Spleen (tissue), 11 donors: ENCODE measurements at regions not wholly inside any gene's neighbourhood (a gene's known extent, or its start where the extent isn't known, plus 50 kb on each side); places are given as distances from the start of the nearest gene placed in this dataset.

ENCODE experiments used
- DNase-seq: peaks from one replicate; pipeline ENCODE4 v3.0.0-alpha.2; 2020
- H3K27ac ChIP-seq, 8 donors: fragments of 200-600 bp; sonication (generic) in 7 of 8; 1 replicate in 4 of 8; 2 replicates in 4 of 8; pipeline versions ENCODE4 v1.5.0 to v1.8.0; 2016 to 2021; ENCODE audit warnings: inconsistent platforms in 4 of 8, mild to moderate bottlenecking in 4 of 8, moderate library complexity in 1 of 8
- H3K27me3 ChIP-seq, 7 donors: fragments of 200-600 bp; sonication (generic) in 6 of 7; replicated peaks in 1 of 7; 1 replicate in 4 of 7; 2 replicates in 3 of 7; pipeline versions ENCODE4 v1.5.0 to v1.8.0; 2016 to 2021; ENCODE audit warnings: inconsistent platforms in 3 of 7, mild to moderate bottlenecking in 1 of 7
- H3K36me3 ChIP-seq, 6 donors: fragments of 200-600 bp; sonication (generic) in 5 of 6; 1 replicate in 4 of 6; 2 replicates in 2 of 6; pipeline versions ENCODE4 v1.5.0 to v1.8.0; 2016 to 2021; ENCODE audit warnings: inconsistent platforms in 2 of 6
- H3K4me1 ChIP-seq, 6 donors: fragments of 200-600 bp; sonication (generic) in 5 of 6; 1 replicate in 3 of 6; 2 replicates in 3 of 6; pipeline versions ENCODE4 v1.5.0 to v1.8.0; 2016 to 2021; ENCODE audit warnings: inconsistent platforms in 3 of 6
- H3K4me3 ChIP-seq, 8 donors: fragments of 200-600 bp; sonication (generic) in 7 of 8; 1 replicate in 4 of 8; 2 replicates in 4 of 8; pipeline versions ENCODE4 v1.5.0 to v1.8.0; 2016 to 2021; ENCODE audit warnings: inconsistent platforms in 4 of 8, mild to moderate bottlenecking in 4 of 8, moderate library complexity in 2 of 8
- H3K9me3 ChIP-seq, 8 donors: fragments of 200-600 bp; sonication (generic) in 7 of 8; 1 replicate in 4 of 8; 2 replicates in 4 of 8; pipeline versions ENCODE4 v1.5.0 to v1.8.0; 2016 to 2021; ENCODE audit warnings: inconsistent platforms in 4 of 8
- POLR2A ChIP-seq, 3 donors: fragments of 450-650 bp; IDR thresholded peaks; one replicate each; pipeline ENCODE4 v1.5.1; 2017; ENCODE audit warnings: antibody characterized with exemption in 3 of 3, mild to moderate bottlenecking in 1 of 3
- POLR2AphosphoS5 ChIP-seq, 3 donors: sonication (generic); formaldehyde crosslinking; IDR thresholded peaks; one replicate each; pipeline ENCODE4 v1.5.1; 2017; ENCODE audit warnings: antibody characterized with exemption in 3 of 3
- WGBS, 5 donors: extraction: QIAGEN DNeasy Blood & Tissue Kit in 3 of 5; methylation state at CpG; one replicate each; pipeline versions ENCODE4 v1.1.5 to v1.1.7; 2013 to 2018; 5-methylcytosine and 5-hydroxymethylcytosine counted together
- intact Hi-C: fragments of 100-400 bp; cut with DNase I; formaldehyde crosslinking; loops from one replicate; pipeline ENCODE4 v1.15.0; 2023; ENCODE audit warnings: low total_unique reads
- TF ChIP-seq, protein P1 (sequence below), 11 experiments: fragments of 200-600 bp in 7 of 11; fragments of 450-650 bp in 4 of 11; sonication (generic) in 4 of 11; IDR thresholded peaks in 8 of 11; conservative IDR thresholded peaks in 3 of 11; 1 replicate in 7 of 11; 2 replicates in 4 of 11; pipeline versions ENCODE4 v1.4.0 to v1.8.0; 2016 to 2021; ENCODE audit warnings: antibody characterized with exemption in 11 of 11, inconsistent platforms in 4 of 11, mild to moderate bottlenecking in 1 of 11
- donor health status: healthy with polysubstance abuse.
- donor health status: DM: no; HTN: no; CAD: no; lungs with moderate emphysema.
- donor health status: DM: no; HTN: no; CAD: no.
- donor health status: Bipolar disorder and iron deficiency.
- donor health status: healthy.
- donor health status: DM: no; HTN: no; CAD: no.
- donor health status: DM: yes; HTN: yes; CAD: no.

DNA sequence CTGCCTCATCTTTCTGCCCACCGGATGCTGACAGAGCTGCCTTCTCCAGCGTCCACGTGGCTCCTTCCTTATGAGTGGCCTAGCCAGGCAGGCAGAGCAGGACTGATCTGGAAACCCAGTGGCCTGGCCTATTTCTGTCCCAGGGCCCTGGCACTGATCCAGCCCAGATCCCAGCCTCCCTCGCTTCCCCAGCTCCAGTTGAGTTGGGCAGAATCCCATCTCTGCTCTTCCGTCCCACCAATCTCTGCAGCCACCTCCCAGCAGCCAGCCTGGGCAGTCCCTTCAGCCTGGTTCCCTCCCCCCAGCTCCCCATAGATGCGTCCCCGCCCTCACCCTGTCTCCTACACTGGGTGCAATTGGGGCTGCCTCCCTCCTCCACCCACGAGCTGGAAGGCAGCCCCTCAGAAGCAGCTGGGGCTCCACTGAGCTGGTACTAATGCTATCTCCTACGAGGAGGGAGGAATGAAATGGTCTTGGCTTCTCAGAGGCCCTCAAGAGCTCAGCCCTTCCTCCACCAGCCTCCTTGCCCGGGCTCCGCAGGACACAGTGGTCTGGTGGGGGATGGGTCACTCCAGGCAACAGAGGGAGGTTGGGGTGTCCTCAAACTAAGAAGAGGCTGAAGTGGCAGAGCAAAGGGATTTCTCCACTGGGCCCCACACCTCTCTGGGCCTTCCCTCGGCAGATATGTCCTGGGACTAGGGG, 94.2 kb downstream of the PJA1 start:
- 58 to 84% (median 70%) methylated on average over 4 to 12 of the region's 12 CpGs for WGBS, 5 donors
- H3K36me3 ChIP-seq: no peaks in the 10 kb centered on the region
- peak overlapping the region in 3 of 8 donors; percentile 14 to 30 (median 22) for H3K27ac ChIP-seq
- DNase-seq: peak; percentile 68
- H3K27me3 ChIP-seq: no peaks in the 10 kb centered on the region
- no peak overlapping the region for H3K4me3 ChIP-seq
- TF ChIP-seq POLR2A (IDR thresholded peaks at IDR 0.05) (no peak), POLR2AphosphoS5 (IDR thresholded peaks at IDR 0.05) (no peak)
- TF ChIP-seq, protein P1, sequence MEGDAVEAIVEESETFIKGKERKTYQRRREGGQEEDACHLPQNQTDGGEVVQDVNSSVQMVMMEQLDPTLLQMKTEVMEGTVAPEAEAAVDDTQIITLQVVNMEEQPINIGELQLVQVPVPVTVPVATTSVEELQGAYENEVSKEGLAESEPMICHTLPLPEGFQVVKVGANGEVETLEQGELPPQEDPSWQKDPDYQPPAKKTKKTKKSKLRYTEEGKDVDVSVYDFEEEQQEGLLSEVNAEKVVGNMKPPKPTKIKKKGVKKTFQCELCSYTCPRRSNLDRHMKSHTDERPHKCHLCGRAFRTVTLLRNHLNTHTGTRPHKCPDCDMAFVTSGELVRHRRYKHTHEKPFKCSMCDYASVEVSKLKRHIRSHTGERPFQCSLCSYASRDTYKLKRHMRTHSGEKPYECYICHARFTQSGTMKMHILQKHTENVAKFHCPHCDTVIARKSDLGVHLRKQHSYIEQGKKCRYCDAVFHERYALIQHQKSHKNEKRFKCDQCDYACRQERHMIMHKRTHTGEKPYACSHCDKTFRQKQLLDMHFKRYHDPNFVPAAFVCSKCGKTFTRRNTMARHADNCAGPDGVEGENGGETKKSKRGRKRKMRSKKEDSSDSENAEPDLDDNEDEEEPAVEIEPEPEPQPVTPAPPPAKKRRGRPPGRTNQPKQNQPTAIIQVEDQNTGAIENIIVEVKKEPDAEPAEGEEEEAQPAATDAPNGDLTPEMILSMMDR (IDR thresholded peaks at IDR 0.05 in 8 of 11, conservative IDR thresholded peaks at IDR 0.05 in 3 of 11): no peak
- no peaks in the 10 kb centered on the region for H3K4me1 ChIP-seq
- H3K9me3 ChIP-seq: no peaks in the 10 kb centered on the region
- intact Hi-C loops: no loop called here

DNA sequence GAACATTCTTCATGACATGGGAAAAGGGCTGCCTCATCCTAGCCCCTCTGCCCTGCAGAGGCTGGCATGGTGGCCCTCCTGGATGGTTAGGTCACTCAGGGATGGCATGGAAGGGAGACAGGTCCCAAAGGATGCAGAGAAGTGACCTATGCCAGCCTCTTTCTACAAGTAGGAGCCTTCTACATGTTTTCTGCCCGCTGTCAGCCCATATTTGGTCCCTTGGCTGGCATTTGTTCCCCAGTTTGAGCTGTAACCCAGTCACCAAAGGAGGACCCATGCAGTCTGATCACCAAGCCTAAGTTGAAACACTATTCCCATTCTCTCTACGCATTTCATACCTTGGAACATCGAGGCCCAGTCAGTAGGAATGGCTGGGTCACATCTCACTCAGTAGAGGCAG, 95.4 kb downstream of the PJA1 start:
- Histone ChIP-seq H3K27ac (peak overlapping the region in 2 of 8 donors; percentile 22 to 30), H3K27me3 (no peaks in the 10 kb centered on the region), H3K9me3 (no peaks in the 10 kb centered on the region), H3K36me3 (no peaks in the 10 kb centered on the region), H3K4me1 (no peaks in the 10 kb centered on the region), H3K4me3 (no peak overlapping the region)
- WGBS, 5 donors: 69 to 89% (median 84%) methylated on average over 3 of the region's 3 CpGs
- DNase-seq: peak; percentile 48
- intact Hi-C loops: no loop called here
- TF ChIP-seq POLR2A (IDR thresholded peaks at IDR 0.05): no peak
- no peak for TF ChIP-seq POLR2AphosphoS5 (IDR thresholded peaks at IDR 0.05)
- TF ChIP-seq, protein P1 (IDR thresholded peaks at IDR 0.05 in 8 of 11, conservative IDR thresholded peaks at IDR 0.05 in 3 of 11): no peak

DNA sequence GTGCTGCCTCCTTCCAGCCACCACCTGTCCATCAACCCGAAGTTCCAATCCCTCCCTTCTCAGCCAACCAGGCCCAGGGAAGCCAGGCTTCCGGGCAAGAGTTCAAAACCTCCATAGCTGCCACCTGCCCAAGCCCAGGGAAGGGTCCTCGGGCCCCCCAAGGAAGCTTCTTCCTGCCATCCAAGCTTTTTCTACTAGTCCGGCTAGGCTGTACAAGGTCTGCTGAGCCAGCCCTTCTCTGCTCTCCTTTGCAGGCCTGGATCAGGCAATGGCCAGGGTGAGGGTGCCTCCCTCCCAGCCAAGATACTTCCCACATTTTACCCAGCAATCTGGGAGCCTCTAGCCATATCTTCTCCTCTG, 96.2 kb downstream of the PJA1 start:
- intact Hi-C loops: no loop called here
- WGBS, 5 donors: 61 to 95% (median 76%) methylated on average over 3 to 4 of the region's 4 CpGs; no CpG with 5 or more reads in 1 of the 5 donors
- DNase-seq: no peak

More for the DNA sequence above, 96.2 kb downstream of the PJA1 start:
- H3K9me3 ChIP-seq: peaks cover 0 to 6% (median 0%) of the 10 kb centered on the region in 8 donors
- no peak overlapping the region for H3K27ac ChIP-seq
- no peaks in the 10 kb centered on the region for H3K4me1 ChIP-seq
- no peak overlapping the region for H3K4me3 ChIP-seq
- no peaks in the 10 kb centered on the region for H3K27me3 ChIP-seq
- no peaks in the 10 kb centered on the region for H3K36me3 ChIP-seq
- TF ChIP-seq POLR2AphosphoS5 (IDR thresholded peaks at IDR 0.05): no peak
- TF ChIP-seq, protein P1 (IDR thresholded peaks at IDR 0.05 in 8 of 11, conservative IDR thresholded peaks at IDR 0.05 in 3 of 11): no peak
- TF ChIP-seq POLR2A (IDR thresholded peaks at IDR 0.05): no peak
